ENCODE measurements at regions not wholly inside any gene's neighbourhood (a gene's known extent, or its start where the extent isn't known, plus 50 kb on each side); places are given as distances from the start of the nearest gene placed in this dataset.

DNA sequence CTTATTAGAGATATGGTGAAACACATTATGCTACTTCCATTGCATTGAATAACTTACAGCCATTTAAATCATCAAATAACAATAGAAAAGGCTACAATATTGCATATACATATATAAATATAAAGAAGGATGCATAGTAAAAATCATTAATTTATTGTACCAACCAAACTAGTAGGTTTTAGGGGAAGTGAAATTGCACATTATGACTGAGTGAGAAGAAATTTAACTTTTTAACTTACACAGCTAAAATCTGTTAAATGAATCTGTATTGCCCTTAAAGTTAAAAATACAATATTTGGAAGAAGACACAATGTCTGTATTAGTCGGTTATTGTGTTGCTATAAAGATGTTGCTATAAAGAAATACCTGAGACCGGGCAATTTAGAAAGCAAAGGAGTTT lies 2073.7 kb upstream of the ACO1 start:
- no peak for DNase-seq
- Histone ChIP-seq H3K9me3 (no peaks in the 10 kb centered on the region), H3K4me3 (no peak overlapping the region), H3K27me3 (ENCODE audit: low read depth) (no peaks in the 10 kb centered on the region), H3K27ac (no peak overlapping the region), H3K4me1 (no peaks in the 10 kb centered on the region), H3K36me3 (no peaks in the 10 kb centered on the region)
- TF ChIP-seq, protein P1, sequence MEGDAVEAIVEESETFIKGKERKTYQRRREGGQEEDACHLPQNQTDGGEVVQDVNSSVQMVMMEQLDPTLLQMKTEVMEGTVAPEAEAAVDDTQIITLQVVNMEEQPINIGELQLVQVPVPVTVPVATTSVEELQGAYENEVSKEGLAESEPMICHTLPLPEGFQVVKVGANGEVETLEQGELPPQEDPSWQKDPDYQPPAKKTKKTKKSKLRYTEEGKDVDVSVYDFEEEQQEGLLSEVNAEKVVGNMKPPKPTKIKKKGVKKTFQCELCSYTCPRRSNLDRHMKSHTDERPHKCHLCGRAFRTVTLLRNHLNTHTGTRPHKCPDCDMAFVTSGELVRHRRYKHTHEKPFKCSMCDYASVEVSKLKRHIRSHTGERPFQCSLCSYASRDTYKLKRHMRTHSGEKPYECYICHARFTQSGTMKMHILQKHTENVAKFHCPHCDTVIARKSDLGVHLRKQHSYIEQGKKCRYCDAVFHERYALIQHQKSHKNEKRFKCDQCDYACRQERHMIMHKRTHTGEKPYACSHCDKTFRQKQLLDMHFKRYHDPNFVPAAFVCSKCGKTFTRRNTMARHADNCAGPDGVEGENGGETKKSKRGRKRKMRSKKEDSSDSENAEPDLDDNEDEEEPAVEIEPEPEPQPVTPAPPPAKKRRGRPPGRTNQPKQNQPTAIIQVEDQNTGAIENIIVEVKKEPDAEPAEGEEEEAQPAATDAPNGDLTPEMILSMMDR (IDR thresholded peaks at IDR 0.05): no peak
- intact Hi-C loops (cut with DNase I): no loop called here
- no peak for ATAC-seq

DNA sequence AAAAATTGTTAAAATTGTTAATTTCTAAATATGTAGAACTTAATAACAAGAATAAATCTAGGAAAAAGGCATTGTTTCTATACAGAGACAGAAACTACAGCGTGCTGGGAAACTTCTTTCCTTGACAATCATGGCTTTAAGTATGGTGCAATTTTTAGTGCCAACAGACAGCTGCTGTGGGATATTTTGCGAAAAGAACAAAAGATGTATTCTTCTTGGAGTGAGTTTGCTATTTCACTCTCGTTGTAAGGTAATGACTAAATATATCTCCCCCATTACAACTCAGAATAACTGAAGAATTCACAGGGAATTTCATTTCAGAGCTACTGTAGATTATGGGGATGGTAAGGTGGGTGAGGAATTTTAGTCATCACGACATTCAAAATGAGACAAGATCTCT lies 2055.0 kb upstream of the ACO1 start:
- H3K4me3 ChIP-seq: no peak overlapping the region
- H3K4me1 ChIP-seq: no peaks in the 10 kb centered on the region
- no peaks in the 10 kb centered on the region for H3K36me3 ChIP-seq
- TF ChIP-seq, protein P1 (IDR thresholded peaks at IDR 0.05): no peak
- no peak for ATAC-seq
- no peak overlapping the region for H3K27ac ChIP-seq
- intact Hi-C loops (cut with DNase I): no loop called here
- no peaks in the 10 kb centered on the region for H3K27me3 ChIP-seq (ENCODE audit: low read depth)
- no peaks in the 10 kb centered on the region for H3K9me3 ChIP-seq
- DNase-seq: no peak

DNA sequence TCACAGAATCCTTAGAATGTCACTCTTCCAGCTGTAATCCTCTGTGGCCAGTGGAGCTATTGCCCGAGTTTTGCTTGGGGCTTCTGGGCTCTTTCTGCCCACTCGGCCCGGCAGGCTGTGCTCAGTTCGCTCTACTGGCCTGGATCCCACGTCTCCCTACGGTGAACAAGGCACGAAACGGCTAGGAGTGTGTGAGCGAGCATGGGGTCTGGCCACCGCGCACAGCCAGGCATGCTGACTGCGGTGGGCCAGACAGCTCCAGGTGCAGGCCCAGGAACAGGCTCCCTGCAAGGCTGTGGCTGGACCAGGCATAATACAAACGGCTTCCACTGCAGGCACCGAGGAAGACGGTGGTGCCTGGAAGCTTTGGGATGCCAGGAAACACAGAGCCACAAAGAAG lies 2035.5 kb upstream of the ACO1 start:
- intact Hi-C loops (cut with DNase I): no loop called here
- Histone ChIP-seq H3K27me3 (ENCODE audit: low read depth) (no peaks in the 10 kb centered on the region), H3K9me3 (no peaks in the 10 kb centered on the region), H3K36me3 (no peaks in the 10 kb centered on the region), H3K4me1 (no peaks in the 10 kb centered on the region), H3K27ac (no peak overlapping the region), H3K4me3 (no peak overlapping the region)
- TF ChIP-seq, protein P1 (IDR thresholded peaks at IDR 0.05): no peak
- DNase-seq: no peak
- no peak for ATAC-seq

DNA sequence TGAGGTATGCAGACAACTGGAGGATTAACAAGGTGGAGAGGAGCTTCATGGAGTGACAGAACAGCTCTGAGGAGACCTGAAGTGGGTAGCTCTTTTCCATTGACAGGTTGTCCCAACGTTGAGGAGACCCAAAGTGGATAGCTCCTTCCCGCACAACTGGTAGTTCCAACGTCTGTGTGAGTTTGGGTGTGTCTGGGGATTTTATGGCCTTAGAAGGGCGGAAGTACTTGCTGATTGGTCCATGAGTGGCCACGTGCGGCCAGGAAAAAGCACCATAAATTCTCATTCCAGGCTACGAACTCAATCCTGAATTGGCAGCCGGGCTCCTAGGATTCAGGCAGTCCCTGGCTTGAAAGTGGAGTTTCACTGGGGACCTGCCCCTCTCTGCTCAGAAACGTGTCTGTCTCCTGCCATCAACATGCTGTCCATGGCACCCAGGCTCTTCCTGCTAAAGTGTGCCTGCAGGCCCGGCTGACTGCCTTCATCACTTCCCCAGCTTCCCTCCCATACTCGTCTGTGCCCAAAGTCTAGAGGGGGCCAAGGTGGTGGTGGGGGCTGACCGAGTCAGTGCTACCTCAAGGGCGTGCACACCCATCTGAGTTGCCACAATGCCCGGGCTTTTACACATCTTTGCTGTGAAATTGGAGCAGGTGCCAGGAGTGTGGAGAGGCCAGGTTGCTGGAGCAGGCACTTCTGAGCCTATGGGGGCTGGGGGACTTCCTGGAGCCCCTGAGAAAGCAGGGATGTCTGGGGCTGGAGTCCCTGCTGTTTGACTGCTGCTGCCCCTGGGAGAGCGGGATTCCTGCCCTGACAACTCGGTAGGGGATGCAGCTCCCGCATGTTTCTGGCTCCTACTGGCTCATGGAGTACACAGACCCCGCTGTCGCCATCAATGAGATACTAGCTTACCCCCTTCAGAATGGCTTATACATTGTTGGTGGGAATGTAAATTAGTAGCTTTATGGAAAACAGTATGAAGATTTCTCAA lies 2034.6 kb upstream of the ACO1 start:
- Histone ChIP-seq H3K27me3 (ENCODE audit: low read depth) (no peaks in the 10 kb centered on the region), H3K4me1 (no peaks in the 10 kb centered on the region), H3K4me3 (no peak overlapping the region), H3K36me3 (no peaks in the 10 kb centered on the region), H3K9me3 (no peaks in the 10 kb centered on the region), H3K27ac (no peak overlapping the region)
- intact Hi-C loops (cut with DNase I): no loop called here
- ATAC-seq (peak in 1 of 2 donors; percentile 12), DNase-seq (no peak)
- TF ChIP-seq, protein P1 (IDR thresholded peaks at IDR 0.05): no peak

DNA sequence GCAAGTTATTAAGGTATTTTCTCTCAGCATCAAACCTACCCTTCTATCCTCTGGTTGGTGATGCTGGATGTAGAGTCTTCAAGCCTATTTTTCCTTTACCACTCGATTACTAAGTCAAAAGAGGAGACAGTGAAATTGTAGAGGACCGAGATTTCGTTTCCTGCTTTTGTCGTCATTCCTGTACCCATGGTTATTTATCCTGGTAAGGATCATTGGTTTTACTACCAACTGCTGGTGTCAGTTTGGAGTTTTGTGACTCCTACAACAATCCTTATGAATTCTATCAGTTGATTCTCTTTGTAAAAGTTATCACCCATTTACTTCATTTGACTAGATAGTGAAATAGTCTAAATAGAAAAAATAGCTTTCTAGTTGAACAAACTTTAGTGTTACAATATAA lies 2028.2 kb upstream of the ACO1 start:
- TF ChIP-seq, protein P1 (IDR thresholded peaks at IDR 0.05): no peak
- ATAC-seq (no peak), DNase-seq (no peak)
- Histone ChIP-seq H3K9me3 (no peaks in the 10 kb centered on the region), H3K27ac (no peak overlapping the region), H3K36me3 (no peaks in the 10 kb centered on the region), H3K4me1 (no peaks in the 10 kb centered on the region), H3K4me3 (no peak overlapping the region), H3K27me3 (ENCODE audit: low read depth) (no peaks in the 10 kb centered on the region)
- intact Hi-C loops (cut with DNase I): no loop called here
